Mammary epithelial cell (primary cell): ENCODE measurements at regions not wholly inside any gene's neighbourhood (a gene's known extent, or its start where the extent isn't known, plus 50 kb on each side); places are given as distances from the start of the nearest gene placed in this dataset.

Experiments used
- CTCF ChIP-seq, 2 donors: IDR thresholded peaks in 1 of 2; conservative IDR thresholded peaks in 1 of 2; 2 replicates each; pipeline ENCODE4 v1.5.1; 2011 to 2012; ENCODE audit warnings: inconsistent platforms in 2 of 2, low read length in 2 of 2, mild to moderate bottlenecking in 2 of 2, control low read depth in 1 of 2, low read depth in 1 of 2; ENCODE audit not compliant: insufficient read depth in 1 of 2; ENCODE audit errors: extremely low read depth in 1 of 2
- EZH2 ChIP-seq: IDR thresholded peaks from 2 replicates; pipeline ENCODE4 v1.6.1; 2012; ENCODE audit warnings: low read length, inconsistent platforms, borderline replicate concordance

DNA sequence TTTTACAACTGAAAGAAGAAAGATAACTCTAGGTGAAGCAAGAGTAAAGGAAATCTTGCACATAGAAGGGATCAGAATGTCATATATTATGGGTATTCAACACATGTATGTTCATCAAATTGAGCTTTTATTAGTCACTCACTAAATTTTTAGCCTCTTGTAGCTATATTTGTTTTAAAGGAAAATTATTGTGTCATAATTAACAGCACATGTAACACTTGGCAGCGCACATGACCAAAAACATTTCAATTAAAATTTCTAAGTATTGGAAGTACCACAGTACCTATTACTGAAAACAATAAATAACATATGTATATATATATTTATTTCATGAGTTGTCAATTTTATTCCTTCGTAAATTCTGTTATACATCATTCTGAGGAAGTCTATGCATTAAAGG, 2800.4 kb downstream of the PCDH9 start:
- TF ChIP-seq CTCF (conservative IDR thresholded peaks at IDR 0.05 in 1 of 2, IDR thresholded peaks at IDR 0.05 in 1 of 2; ENCODE audit: extremely low read depth in 1 of 2, insufficient read depth in 1 of 2, low read depth in 1 of 2, low read length in 2 of 2) (no peak), EZH2 (no peak)
